Tibial nerve (tissue), 4 donors: ENCODE measurements at regions not wholly inside any gene's neighbourhood (a gene's known extent, or its start where the extent isn't known, plus 50 kb on each side); places are given as distances from the start of the nearest gene placed in this dataset.
"Not testable (repeated sequence)": the region's sequence is repeated elsewhere in the genome, so short reads cannot be mapped to it uniquely, and the experiment has no call there.

Experiments used
- DNase-seq, 2 donors: peaks; one replicate each; pipeline ENCODE4 v3.0.0-alpha.2; 2019; ENCODE audit warnings: low spot score in 2 of 2
- H3K27ac ChIP-seq, 4 donors: fragments of 200-600 bp; sonication (generic) in 3 of 4; one replicate each; pipeline ENCODE4 v1.5.1; 2017 to 2019; ENCODE audit warnings: mild to moderate bottlenecking in 1 of 4
- H3K27me3 ChIP-seq, 2 donors: fragments of 200-600 bp; sonication (generic) in 1 of 2; one replicate each; pipeline versions ENCODE4 v1.5.1 to v1.6.0; 2017 to 2019
- H3K36me3 ChIP-seq, 3 donors: fragments of 200-600 bp; sonication (generic); one replicate each; pipeline ENCODE4 v1.5.1; 2018 to 2019
- H3K4me1 ChIP-seq, 4 donors: fragments of 200-600 bp; sonication (generic) in 3 of 4; one replicate each; pipeline ENCODE4 v1.5.1; 2017 to 2019
- H3K4me3 ChIP-seq, 4 donors: fragments of 200-600 bp; sonication (generic) in 3 of 4; one replicate each; pipeline ENCODE4 v1.5.1; 2017 to 2019; ENCODE audit warnings: mild to moderate bottlenecking in 1 of 4, moderate library complexity in 1 of 4
- H3K9me3 ChIP-seq, 4 donors: fragments of 200-600 bp; sonication (generic) in 3 of 4; one replicate each; pipeline ENCODE4 v1.5.1; 2017 to 2019
- EP300 ChIP-seq, 2 donors: sonication (generic); formaldehyde crosslinking; IDR thresholded peaks; one replicate each; pipeline ENCODE4 v1.6.1; 2017; ENCODE audit warnings: antibody characterized with exemption in 2 of 2, mild to moderate bottlenecking in 1 of 2
- POLR2A ChIP-seq, 2 donors: fragments of 450-650 bp; IDR thresholded peaks; one replicate each; pipeline ENCODE4 v1.6.1; 2017; ENCODE audit warnings: antibody characterized with exemption in 2 of 2, mild to moderate bottlenecking in 2 of 2, moderate library complexity in 2 of 2
- WGBS, 2 donors: methylation state at CpG; one replicate each; pipeline ENCODE4 v1.1.5; 2018; 5-methylcytosine and 5-hydroxymethylcytosine counted together
- TF ChIP-seq, protein P1 (sequence below), 5 experiments: fragments of 200-600 bp in 3 of 5; fragments of 450-650 bp in 2 of 5; sonication (generic) in 3 of 5; IDR thresholded peaks; one replicate each; pipeline ENCODE4 v1.5.1; 2016 to 2019; ENCODE audit warnings: antibody characterized with exemption in 5 of 5, mild to moderate bottlenecking in 3 of 5, moderate library complexity in 2 of 5

DNA sequence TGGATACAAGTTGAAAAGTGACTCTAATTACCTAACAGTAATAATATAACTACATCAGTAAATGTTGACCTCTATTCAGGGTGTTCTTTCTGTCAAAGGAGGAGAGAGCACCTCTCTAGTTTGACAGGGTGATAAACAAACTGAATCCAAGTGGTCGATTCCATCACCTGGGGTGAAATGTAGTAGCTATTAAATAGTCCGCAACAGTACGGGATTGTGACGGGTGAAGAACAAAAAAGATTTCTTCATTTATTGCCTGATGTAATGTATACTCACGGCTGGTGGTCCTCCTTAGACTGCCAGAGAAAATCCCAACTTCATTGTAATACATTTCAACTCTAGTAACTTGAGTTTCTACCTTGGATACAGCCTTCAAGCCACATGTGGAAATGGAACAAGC, 292.5 kb upstream of the CELF2 start:
- WGBS, 2 donors, result 86 to 95% methylated on average over 5 of the region's 5 CpGs
- Histone ChIP-seq H3K27ac (no peak overlapping the region), H3K36me3 (no peaks in the 10 kb centered on the region), H3K27me3 (no peaks in the 10 kb centered on the region), H3K4me1 (no peaks in the 10 kb centered on the region), H3K9me3 (no peaks in the 10 kb centered on the region), H3K4me3 (no peak overlapping the region)
- TF ChIP-seq, protein P1, sequence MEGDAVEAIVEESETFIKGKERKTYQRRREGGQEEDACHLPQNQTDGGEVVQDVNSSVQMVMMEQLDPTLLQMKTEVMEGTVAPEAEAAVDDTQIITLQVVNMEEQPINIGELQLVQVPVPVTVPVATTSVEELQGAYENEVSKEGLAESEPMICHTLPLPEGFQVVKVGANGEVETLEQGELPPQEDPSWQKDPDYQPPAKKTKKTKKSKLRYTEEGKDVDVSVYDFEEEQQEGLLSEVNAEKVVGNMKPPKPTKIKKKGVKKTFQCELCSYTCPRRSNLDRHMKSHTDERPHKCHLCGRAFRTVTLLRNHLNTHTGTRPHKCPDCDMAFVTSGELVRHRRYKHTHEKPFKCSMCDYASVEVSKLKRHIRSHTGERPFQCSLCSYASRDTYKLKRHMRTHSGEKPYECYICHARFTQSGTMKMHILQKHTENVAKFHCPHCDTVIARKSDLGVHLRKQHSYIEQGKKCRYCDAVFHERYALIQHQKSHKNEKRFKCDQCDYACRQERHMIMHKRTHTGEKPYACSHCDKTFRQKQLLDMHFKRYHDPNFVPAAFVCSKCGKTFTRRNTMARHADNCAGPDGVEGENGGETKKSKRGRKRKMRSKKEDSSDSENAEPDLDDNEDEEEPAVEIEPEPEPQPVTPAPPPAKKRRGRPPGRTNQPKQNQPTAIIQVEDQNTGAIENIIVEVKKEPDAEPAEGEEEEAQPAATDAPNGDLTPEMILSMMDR (IDR thresholded peaks at IDR 0.05), result no peak
- no peak for TF ChIP-seq EP300 (IDR thresholded peaks at IDR 0.05)
- TF ChIP-seq POLR2A (IDR thresholded peaks at IDR 0.05), result no peak
- DNase-seq, result no peak

DNA sequence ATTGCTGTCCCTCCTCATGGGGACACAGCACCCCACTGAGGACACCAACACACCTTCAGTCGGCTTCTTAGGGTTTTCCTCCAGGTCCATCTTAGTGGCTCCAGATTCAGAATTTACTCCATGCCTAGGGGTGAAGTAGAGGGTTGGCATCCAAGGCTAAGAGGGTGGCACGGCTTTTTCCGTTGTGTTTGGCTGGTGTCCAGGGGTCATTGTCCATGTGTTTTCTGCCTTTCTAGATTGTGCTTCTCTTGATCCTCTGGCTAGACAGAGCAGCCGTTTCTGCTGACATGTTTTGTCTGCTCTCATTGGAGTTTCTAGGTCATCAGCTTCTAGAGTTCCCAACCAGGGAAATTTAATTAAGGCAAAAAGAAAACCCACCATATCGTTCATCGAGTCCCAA, 291.6 kb upstream of the CELF2 start:
- no peak for DNase-seq
- H3K9me3 ChIP-seq, result no peaks in the 10 kb centered on the region
- H3K4me3 ChIP-seq, result no peak overlapping the region
- H3K36me3 ChIP-seq, result no peaks in the 10 kb centered on the region
- H3K27ac ChIP-seq, result no peak overlapping the region
- H3K4me1 ChIP-seq, result no peaks in the 10 kb centered on the region
- no peak for TF ChIP-seq POLR2A (IDR thresholded peaks at IDR 0.05)
- TF ChIP-seq EP300 (IDR thresholded peaks at IDR 0.05), result no peak
- TF ChIP-seq, protein P1 (IDR thresholded peaks at IDR 0.05), result no peak
- no peaks in the 10 kb centered on the region for H3K27me3 ChIP-seq
- WGBS, 2 donors, result 48 to 62% methylated on average over 6 of the region's 6 CpGs

DNA sequence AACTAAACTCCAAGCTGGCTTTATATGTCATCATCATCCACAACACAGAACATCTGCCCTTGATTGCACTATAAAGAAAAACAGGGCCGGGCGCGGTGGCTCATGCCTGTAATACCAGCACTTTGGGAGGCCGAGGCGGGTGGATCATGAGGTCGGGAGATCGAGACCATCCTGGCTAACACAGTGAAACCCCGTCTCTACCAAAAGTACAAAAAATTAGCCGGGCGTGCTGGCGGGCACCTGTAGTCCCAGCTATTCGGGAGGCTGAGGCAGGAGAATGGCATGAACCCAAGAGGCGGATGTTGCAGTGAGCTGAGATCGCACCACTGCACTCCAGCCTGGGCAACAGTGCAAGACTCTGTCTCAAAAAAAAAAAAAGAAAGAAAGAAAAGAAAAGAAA, 290.3 kb upstream of the CELF2 start:
- H3K27ac ChIP-seq, H3K36me3 ChIP-seq, H3K9me3 ChIP-seq, H3K4me3 ChIP-seq, DNase-seq, H3K4me1 ChIP-seq, H3K27me3 ChIP-seq: not testable (repeated sequence)
- 95 to 97% methylated on average over 14 of the region's 14 CpGs for WGBS, 2 donors

DNA sequence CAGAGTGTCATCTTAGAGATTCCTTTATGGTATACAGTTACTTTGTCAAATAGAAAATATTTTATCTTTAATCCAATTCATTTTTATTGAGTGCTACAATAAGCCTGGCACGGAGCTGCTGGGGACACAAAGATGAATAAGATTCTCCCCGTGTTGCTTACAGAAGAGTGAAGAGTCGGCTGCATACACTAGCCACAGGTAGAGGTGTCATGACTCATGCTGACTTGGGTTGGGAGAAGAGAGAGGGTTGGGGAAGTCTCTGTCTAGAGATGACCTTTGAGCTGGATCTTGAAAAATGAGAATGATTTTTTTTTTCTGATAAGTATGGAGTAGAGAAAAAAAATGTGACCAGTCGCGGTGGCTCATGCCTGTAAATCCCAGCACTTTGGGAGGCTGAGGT, 289.9 kb upstream of the CELF2 start:
- Histone ChIP-seq H3K4me1 (no peaks in the 10 kb centered on the region), H3K27ac (no peak overlapping the region), H3K27me3 (no peaks in the 10 kb centered on the region), H3K4me3 (no peak overlapping the region), H3K36me3 (no peaks in the 10 kb centered on the region), H3K9me3 (no peaks in the 10 kb centered on the region)
- TF ChIP-seq, protein P1 (IDR thresholded peaks at IDR 0.05), result no peak
- TF ChIP-seq POLR2A (IDR thresholded peaks at IDR 0.05), result no peak
- no peak for TF ChIP-seq EP300 (IDR thresholded peaks at IDR 0.05)
- WGBS, 2 donors, result 91 to 96% methylated on average over 5 of the region's 5 CpGs
- no peak for DNase-seq

DNA sequence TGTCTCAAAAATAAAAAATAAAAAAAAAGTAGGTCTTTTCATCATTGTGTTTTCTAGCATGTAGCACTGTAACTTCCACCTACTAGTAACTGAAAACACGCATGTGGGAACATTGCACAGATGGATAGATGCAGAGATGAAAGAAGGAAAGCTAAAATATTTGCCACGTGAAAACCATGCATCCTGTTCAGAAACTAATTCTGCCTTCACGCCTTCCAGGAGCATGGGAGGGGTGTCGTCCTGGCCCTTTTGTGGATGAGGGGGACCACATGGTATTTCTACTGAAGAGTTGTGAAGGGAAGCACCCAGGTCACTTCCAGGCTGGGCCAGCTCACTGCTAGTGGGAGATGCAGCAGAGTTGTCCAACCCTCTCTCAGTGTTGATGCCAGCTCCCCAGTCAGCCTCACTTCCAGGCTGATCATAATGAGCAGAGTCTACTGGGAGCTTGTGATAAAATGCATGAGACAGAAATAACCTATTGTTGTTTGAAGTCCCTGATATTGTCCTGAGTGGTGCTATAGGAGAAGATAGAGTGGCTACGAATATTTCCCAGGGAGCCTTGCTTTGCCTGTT, 287.1 kb upstream of the CELF2 start:
- Histone ChIP-seq H3K9me3 (no peaks in the 10 kb centered on the region), H3K4me3 (no peak overlapping the region), H3K27ac (no peak overlapping the region), H3K27me3 (no peaks in the 10 kb centered on the region), H3K4me1 (no peaks in the 10 kb centered on the region), H3K36me3 (no peaks in the 10 kb centered on the region)
- 91 to 96% methylated on average over 5 of the region's 5 CpGs for WGBS, 2 donors
- DNase-seq, result no peak
- TF ChIP-seq, protein P1 (IDR thresholded peaks at IDR 0.05), result no peak

DNA sequence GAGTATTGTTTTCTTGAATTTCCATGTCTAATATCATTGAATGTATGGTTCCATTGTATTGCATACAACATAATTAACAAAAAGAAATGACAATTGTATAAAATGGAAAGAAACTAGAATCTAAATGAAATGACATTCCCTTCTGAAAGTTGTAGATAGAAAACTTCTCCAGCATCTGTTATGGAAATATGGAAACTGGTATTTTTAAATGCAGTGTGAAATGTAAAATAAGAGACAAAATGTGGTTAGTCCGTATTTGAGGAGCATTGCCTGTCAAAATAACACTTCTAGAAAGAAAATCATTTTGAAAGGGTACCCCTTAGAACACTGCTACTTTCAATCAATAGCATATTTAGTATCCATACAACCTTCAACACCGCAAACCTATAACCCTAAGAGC, 286.3 kb upstream of the CELF2 start:
- no peak for DNase-seq
- H3K4me1 ChIP-seq, result no peaks in the 10 kb centered on the region
- TF ChIP-seq, protein P1 (IDR thresholded peaks at IDR 0.05), result no peak
- TF ChIP-seq EP300 (IDR thresholded peaks at IDR 0.05) (no peak), POLR2A (IDR thresholded peaks at IDR 0.05) (no peak)
- H3K27ac ChIP-seq, result no peak overlapping the region
- no peaks in the 10 kb centered on the region for H3K9me3 ChIP-seq
- 69 to 93% methylated on average over 2 of the region's 2 CpGs for WGBS, 2 donors
- H3K27me3 ChIP-seq, result no peaks in the 10 kb centered on the region
- H3K36me3 ChIP-seq, result no peaks in the 10 kb centered on the region
- no peak overlapping the region for H3K4me3 ChIP-seq
